ENCODE measurements at regions not wholly inside any gene's neighbourhood (a gene's known extent, or its start where the extent isn't known, plus 50 kb on each side); places are given as distances from the start of the nearest gene placed in this dataset.
"Not testable (repeated sequence)": the region's sequence is repeated elsewhere in the genome, so short reads cannot be mapped to it uniquely, and the experiment has no call there.

DNA sequence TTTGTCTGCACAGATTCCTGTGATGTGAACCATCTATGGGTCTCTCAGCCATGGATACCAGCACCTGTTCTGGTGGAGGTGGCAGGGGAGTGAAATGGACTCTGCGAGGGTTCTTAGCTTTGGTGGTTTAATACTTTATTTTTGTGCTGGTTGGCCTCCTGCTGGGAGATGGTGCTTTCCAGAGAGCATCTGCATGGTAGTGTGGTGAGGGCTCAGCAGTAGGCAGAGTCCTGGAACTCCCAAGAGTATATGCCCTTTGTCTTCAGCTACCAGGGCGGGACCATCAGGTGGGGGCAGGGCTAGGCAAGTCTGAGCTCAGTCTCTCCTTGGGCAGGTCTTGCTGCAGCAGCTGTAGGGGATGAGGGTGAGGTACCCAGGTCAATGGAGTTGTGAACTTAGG is 97.5 kb upstream of the TRIM2 start:
- TF ChIP-seq CTCF (IDR thresholded peaks at IDR 0.05 in 4 of 5, conservative IDR thresholded peaks at IDR 0.05 in 1 of 5); POLR2A (IDR thresholded peaks at IDR 0.05): not testable (repeated sequence)

Data from gastrocnemius medialis (tissue), 4 donors.